CD14-positive monocyte (primary cell): ENCODE measurements at regions not wholly inside any gene's neighbourhood (a gene's known extent, or its start where the extent isn't known, plus 50 kb on each side); places are given as distances from the start of the nearest gene placed in this dataset.

Source experiments
- DNase-seq, 3 donors: peaks; one replicate each; pipeline ENCODE4 v3.0.0-alpha.2; 2011 to 2022
- H2AFZ ChIP-seq: 2 replicates; pipeline ENCODE4 v1.6.0; 2012; ENCODE audit warnings: mild to moderate bottlenecking, low read depth, low read length, inconsistent platforms; ENCODE audit not compliant: insufficient read depth, poor library complexity, severe bottlenecking
- H3K27ac ChIP-seq, 2 donors: 1 replicate in 1 of 2; 2 replicates in 1 of 2; pipeline ENCODE4 v1.5.1; 2012 to 2013; ENCODE audit warnings: low read length in 2 of 2, control low read depth in 1 of 2, inconsistent platforms in 1 of 2, low read depth in 1 of 2, mild to moderate bottlenecking in 1 of 2
- H3K27me3 ChIP-seq, 2 donors: one replicate each; pipeline versions ENCODE4 v1.6.0 to v1.6.1; 2011 to 2013; ENCODE audit warnings: low read length in 2 of 2; ENCODE audit not compliant: control insufficient read depth in 2 of 2, insufficient read depth in 2 of 2
- H3K36me3 ChIP-seq, 2 donors: replicated peaks in 1 of 2; 1 replicate in 1 of 2; 2 replicates in 1 of 2; pipeline versions ENCODE4 v1.5.1 to v1.6.1; 2012 to 2013; ENCODE audit warnings: low read length in 2 of 2, control low read depth in 1 of 2, inconsistent platforms in 1 of 2, mild to moderate bottlenecking in 1 of 2; ENCODE audit not compliant: insufficient read depth in 2 of 2, control insufficient read depth in 1 of 2
- H3K4me1 ChIP-seq, 2 donors: 1 replicate in 1 of 2; 2 replicates in 1 of 2; pipeline versions ENCODE4 v1.5.1 to v1.6.1; 2012 to 2013; ENCODE audit warnings: low read length in 2 of 2, control low read depth in 1 of 2, inconsistent platforms in 1 of 2, mild to moderate bottlenecking in 1 of 2, moderate library complexity in 1 of 2; ENCODE audit not compliant: insufficient read depth in 2 of 2, control insufficient read depth in 1 of 2
- H3K4me2 ChIP-seq: replicated peaks from 2 replicates; pipeline ENCODE3; 2012; ENCODE audit warnings: low read length, moderate library complexity, mild to moderate bottlenecking; ENCODE audit not compliant: poor library complexity, severe bottlenecking; ENCODE audit errors: extremely low read depth
- H3K4me3 ChIP-seq, 3 experiments: fragments of 200-600 bp in 1 of 3; sonication (generic) in 1 of 3; replicated peaks in 1 of 3; 1 replicate in 2 of 3; 2 replicates in 1 of 3; pipeline ENCODE4 v1.5.1; 2011 to 2013; ENCODE audit warnings: low read length in 3 of 3, mild to moderate bottlenecking in 3 of 3, control low read depth in 2 of 3, low read depth in 2 of 3, inconsistent platforms in 1 of 3, moderate library complexity in 1 of 3
- H3K79me2 ChIP-seq: 2 replicates; pipeline ENCODE4 v1.6.0; 2012; ENCODE audit warnings: mild to moderate bottlenecking, control low read depth, inconsistent platforms, low read length, moderate library complexity; ENCODE audit not compliant: insufficient read depth
- H3K9ac ChIP-seq: 2 replicates; pipeline ENCODE4 v1.6.0; 2017; ENCODE audit warnings: low read length, mild to moderate bottlenecking; ENCODE audit not compliant: insufficient read depth, poor library complexity, severe bottlenecking
- H3K9me3 ChIP-seq, 2 donors: replicated peaks in 1 of 2; 1 replicate in 1 of 2; 2 replicates in 1 of 2; pipeline versions ENCODE4 v1.5.1 to v1.6.1; 2012 to 2013; ENCODE audit warnings: low read length in 2 of 2, control low read depth in 1 of 2; ENCODE audit not compliant: control insufficient read depth in 1 of 2, insufficient read depth in 1 of 2
- H4K20me1 ChIP-seq: 2 replicates; pipeline ENCODE4 v1.6.0; 2012; ENCODE audit warnings: mild to moderate bottlenecking, low read length, control low read depth, moderate library complexity; ENCODE audit not compliant: insufficient read depth
- H3K27ac Mint-ChIP-seq, 7 donors: one replicate each; pipeline ENCODE4 v1.8.0; 2020; ENCODE audit warnings: mild to moderate bottlenecking in 7 of 7, mixed read lengths in 7 of 7, moderate library complexity in 6 of 7, inconsistent platforms in 2 of 7
- H3K27me3 Mint-ChIP-seq, 3 donors: one replicate each; pipeline ENCODE4 v1.8.0; 2021 to 2022; ENCODE audit warnings: low read depth in 3 of 3, mild to moderate bottlenecking in 3 of 3, mixed read lengths in 3 of 3, moderate library complexity in 3 of 3, inconsistent platforms in 1 of 3
- H3K36me3 Mint-ChIP-seq, 2 donors: one replicate each; pipeline ENCODE4 v1.8.0; 2020; ENCODE audit warnings: mixed read lengths in 2 of 2, inconsistent platforms in 1 of 2, mild to moderate bottlenecking in 1 of 2
- H3K4me1 Mint-ChIP-seq: one replicate; pipeline ENCODE4 v1.8.0; 2020; ENCODE audit warnings: mild to moderate bottlenecking, mixed read lengths
- H3K4me3 Mint-ChIP-seq, 2 donors: one replicate each; pipeline ENCODE4 v1.8.0; 2020; ENCODE audit warnings: mild to moderate bottlenecking in 2 of 2, mixed read lengths in 2 of 2, moderate library complexity in 1 of 2
- H3K9me3 Mint-ChIP-seq, 7 donors: one replicate each; pipeline ENCODE4 v1.8.0; 2020 to 2022; ENCODE audit warnings: mixed read lengths in 7 of 7, mild to moderate bottlenecking in 6 of 7, moderate library complexity in 6 of 7, inconsistent platforms in 2 of 7
- CTCF ChIP-seq: fragments of 200-600 bp; IDR thresholded peaks from one replicate; pipeline ENCODE4 v1.8.0; 2022; ENCODE audit warnings: antibody characterized with exemption, mild to moderate bottlenecking
- WGBS: methylation state at CpG from one replicate; pipeline ENCODE4 v1.1.5; 2013; ENCODE audit warnings: missing lambda C conversion rate; ENCODE audit not compliant: insufficient coverage; 5-methylcytosine and 5-hydroxymethylcytosine counted together
- intact Hi-C, 2 donors: fragments of 100-400 bp; cut with micrococcal nuclease; formaldehyde crosslinking; loops; one replicate each; pipeline versions ENCODE4 v1.15.0 to v1.15.1; 2023

- H3K4me3 Mint-ChIP-seq = no peak overlapping the region
- WGBS = no CpG with 5 or more reads among the region's 2 CpGs
- Histone ChIP-seq H3K9ac (no peak overlapping the region), H3K9me3 (no peaks in the 10 kb centered on the region), H3K4me2 (no peak overlapping the region), H3K4me1 (no peaks in the 10 kb centered on the region), H3K27ac (no peak overlapping the region), H2AFZ (no peak overlapping the region), H3K36me3 (no peaks in the 10 kb centered on the region), H4K20me1 (no peaks in the 10 kb centered on the region), H3K27me3 (no peaks in the 10 kb centered on the region), H3K4me3 (no peak overlapping the region), H3K79me2 (no peaks in the 10 kb centered on the region)
- peaks cover 0 to 2% (median 0%) of the 10 kb centered on the region in 3 donors for H3K27me3 Mint-ChIP-seq
- H3K9me3 Mint-ChIP-seq = peaks cover 0 to 2% (median 0%) of the 10 kb centered on the region in 7 donors
- no peaks in the 10 kb centered on the region for H3K4me1 Mint-ChIP-seq
- DNase-seq = no peak
- TF ChIP-seq CTCF = no peak
- intact Hi-C loops = no loop called here
- no peaks in the 10 kb centered on the region for H3K36me3 Mint-ChIP-seq
- H3K27ac Mint-ChIP-seq = no peak overlapping the region
These were observed 297.1 kb downstream of the ASXL3 start for GRCh38 chr18:33875029-33875565.

- Histone ChIP-seq H3K4me1 (no peaks in the 10 kb centered on the region), H3K79me2 (no peaks in the 10 kb centered on the region), H3K9ac (no peak overlapping the region), H3K27me3 (no peaks in the 10 kb centered on the region), H3K27ac (no peak overlapping the region), H3K4me3 (no peak overlapping the region), H4K20me1 (no peaks in the 10 kb centered on the region), H3K9me3 (no peaks in the 10 kb centered on the region), H2AFZ (no peak overlapping the region), H3K4me2 (no peak overlapping the region), H3K36me3 (no peaks in the 10 kb centered on the region)
- TF ChIP-seq CTCF = no peak
- no CpG with 5 or more reads among the region's 3 CpGs for WGBS
- no peak overlapping the region for H3K27ac Mint-ChIP-seq
- H3K27me3 Mint-ChIP-seq = no peaks in the 10 kb centered on the region
- DNase-seq = no peak
- H3K36me3 Mint-ChIP-seq = no peaks in the 10 kb centered on the region
- intact Hi-C loops = no loop called here
- no peaks in the 10 kb centered on the region for H3K4me1 Mint-ChIP-seq
- peaks cover 0 to 2% (median 0%) of the 10 kb centered on the region in 7 donors for H3K9me3 Mint-ChIP-seq
- no peak overlapping the region for H3K4me3 Mint-ChIP-seq
These were observed 295.1 kb downstream of the ASXL3 start for GRCh38 chr18:33873112-33873511.
